ENCODE measurements at regions not wholly inside any gene's neighbourhood (a gene's known extent, or its start where the extent isn't known, plus 50 kb on each side); places are given as distances from the start of the nearest gene placed in this dataset.
"Not testable (repeated sequence)": the region's sequence is repeated elsewhere in the genome, so short reads cannot be mapped to it uniquely, and the experiment has no call there.

GRCh38 chr16:48956620-48957019 is 325.0 kb downstream of the CBLN1 start:
- Histone ChIP-seq H3K27me3 (ENCODE audit: control insufficient read depth, insufficient read depth, low read length) (no peaks in the 10 kb centered on the region), H2AFZ (ENCODE audit: low read length) (no peak overlapping the region), H3K4me1 (ENCODE audit: control insufficient read depth, extremely low read depth, insufficient read depth, low read length) (peaks cover 2% of the 10 kb centered on the region), H3K36me3 (ENCODE audit: control insufficient read depth, insufficient read depth, low read length) (no peaks in the 10 kb centered on the region), H3K9me3 (ENCODE audit: control insufficient read depth, insufficient read depth, low read depth, low read length) (no peaks in the 10 kb centered on the region), H3K9ac (ENCODE audit: insufficient read depth, low read length) (no peak overlapping the region), H3K4me2 (ENCODE audit: extremely low read depth, insufficient read depth, low read length) (no peak overlapping the region), H3K27ac (ENCODE audit: insufficient read depth, low read length) (no peak overlapping the region), H4K20me1 (ENCODE audit: control insufficient read depth, extremely low read depth, insufficient read depth, low read length) (no peaks in the 10 kb centered on the region), H3K4me3 (replicated peaks in 1 of 4; ENCODE audit: control extremely low read depth in 1 of 4, insufficient read depth in 1 of 4, low read depth in 3 of 4, low read length in 4 of 4) (no peak overlapping the region), H3K79me2 (ENCODE audit: control insufficient read depth, insufficient read depth, low read length) (no peaks in the 10 kb centered on the region)
- DNase-seq (ENCODE audit: low read depth in 2 of 2): no peak
- no peak for TF ChIP-seq EZH2 (IDR thresholded peaks at IDR 0.05; ENCODE audit: low read length, missing control alignments)
- TF ChIP-seq, protein P1, sequence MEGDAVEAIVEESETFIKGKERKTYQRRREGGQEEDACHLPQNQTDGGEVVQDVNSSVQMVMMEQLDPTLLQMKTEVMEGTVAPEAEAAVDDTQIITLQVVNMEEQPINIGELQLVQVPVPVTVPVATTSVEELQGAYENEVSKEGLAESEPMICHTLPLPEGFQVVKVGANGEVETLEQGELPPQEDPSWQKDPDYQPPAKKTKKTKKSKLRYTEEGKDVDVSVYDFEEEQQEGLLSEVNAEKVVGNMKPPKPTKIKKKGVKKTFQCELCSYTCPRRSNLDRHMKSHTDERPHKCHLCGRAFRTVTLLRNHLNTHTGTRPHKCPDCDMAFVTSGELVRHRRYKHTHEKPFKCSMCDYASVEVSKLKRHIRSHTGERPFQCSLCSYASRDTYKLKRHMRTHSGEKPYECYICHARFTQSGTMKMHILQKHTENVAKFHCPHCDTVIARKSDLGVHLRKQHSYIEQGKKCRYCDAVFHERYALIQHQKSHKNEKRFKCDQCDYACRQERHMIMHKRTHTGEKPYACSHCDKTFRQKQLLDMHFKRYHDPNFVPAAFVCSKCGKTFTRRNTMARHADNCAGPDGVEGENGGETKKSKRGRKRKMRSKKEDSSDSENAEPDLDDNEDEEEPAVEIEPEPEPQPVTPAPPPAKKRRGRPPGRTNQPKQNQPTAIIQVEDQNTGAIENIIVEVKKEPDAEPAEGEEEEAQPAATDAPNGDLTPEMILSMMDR (conservative IDR thresholded peaks at IDR 0.05 in 1 of 2, IDR thresholded peaks at IDR 0.05 in 1 of 2; ENCODE audit: low read depth in 1 of 2, low read length in 2 of 2): no peak

DNA sequence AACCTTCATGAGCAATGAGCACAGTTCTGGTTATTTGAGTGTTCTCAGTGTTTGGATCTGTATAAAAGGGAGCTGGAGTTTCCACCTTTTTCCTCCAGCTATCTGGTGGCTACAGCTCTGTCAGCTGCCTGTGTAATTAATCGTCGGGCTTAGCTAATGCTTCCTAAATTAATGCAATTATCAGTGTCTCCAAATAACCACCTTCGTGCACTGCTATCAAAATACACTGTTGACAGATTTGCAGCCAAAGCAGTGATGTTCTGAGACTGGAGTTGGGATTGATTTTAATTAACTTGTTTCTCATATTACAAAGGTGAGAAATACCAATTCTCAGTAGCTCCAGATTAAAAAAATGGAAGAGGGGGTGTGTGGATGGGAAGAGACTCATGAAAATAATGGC is 325.8 kb downstream of the CBLN1 start:
- Histone ChIP-seq H3K27me3 (ENCODE audit: control insufficient read depth, insufficient read depth, low read length) (no peaks in the 10 kb centered on the region), H3K27ac (ENCODE audit: insufficient read depth, low read length) (no peak overlapping the region), H3K4me3 (replicated peaks in 1 of 4; ENCODE audit: control extremely low read depth in 1 of 4, insufficient read depth in 1 of 4, low read depth in 3 of 4, low read length in 4 of 4) (no peak overlapping the region), H3K79me2 (ENCODE audit: control insufficient read depth, insufficient read depth, low read length) (no peaks in the 10 kb centered on the region), H3K36me3 (ENCODE audit: control insufficient read depth, insufficient read depth, low read length) (no peaks in the 10 kb centered on the region), H3K4me2 (ENCODE audit: extremely low read depth, insufficient read depth, low read length) (no peak overlapping the region), H2AFZ (ENCODE audit: low read length) (no peak overlapping the region), H3K4me1 (ENCODE audit: control insufficient read depth, extremely low read depth, insufficient read depth, low read length) (peaks cover 2% of the 10 kb centered on the region), H3K9ac (ENCODE audit: insufficient read depth, low read length) (no peak overlapping the region), H3K9me3 (ENCODE audit: control insufficient read depth, insufficient read depth, low read depth, low read length) (no peaks in the 10 kb centered on the region), H4K20me1 (ENCODE audit: control insufficient read depth, extremely low read depth, insufficient read depth, low read length) (no peaks in the 10 kb centered on the region)
- TF ChIP-seq, protein P1 (conservative IDR thresholded peaks at IDR 0.05 in 1 of 2, IDR thresholded peaks at IDR 0.05 in 1 of 2; ENCODE audit: low read depth in 1 of 2, low read length in 2 of 2): no peak
- no peak for TF ChIP-seq EZH2 (IDR thresholded peaks at IDR 0.05; ENCODE audit: low read length, missing control alignments)
- DNase-seq (ENCODE audit: low read depth in 2 of 2): no peak

DNA sequence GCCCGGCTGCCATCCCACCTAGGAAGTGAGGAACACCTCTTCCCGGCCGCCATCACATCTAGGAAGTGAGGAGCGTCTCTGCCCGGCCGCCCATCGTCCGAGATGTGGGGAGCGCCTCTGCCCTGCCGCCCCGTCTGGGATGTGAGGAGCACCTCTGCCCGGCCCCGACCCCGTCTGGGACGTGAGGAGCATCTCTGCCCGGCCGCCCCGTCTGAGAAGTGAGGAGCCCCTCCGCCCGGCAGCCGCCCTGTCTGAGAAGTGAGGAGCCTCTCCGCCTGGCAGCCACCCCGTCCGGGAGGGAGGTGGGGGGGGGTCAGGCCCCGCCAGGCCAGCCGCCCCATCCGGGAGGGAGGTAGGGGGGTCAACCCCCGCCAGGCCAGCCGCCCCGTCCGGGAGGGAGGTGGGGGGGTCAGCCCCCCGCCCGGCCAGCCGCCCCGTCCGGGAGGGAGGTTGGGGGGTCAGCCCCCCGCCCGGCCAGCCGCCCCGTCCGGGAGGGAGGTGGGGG is 330.0 kb downstream of the CBLN1 start:
- not testable (repeated sequence) for H2AFZ ChIP-seq (ENCODE audit: low read length); DNase-seq (ENCODE audit: low read depth in 2 of 2); H3K4me1 ChIP-seq (ENCODE audit: control insufficient read depth, extremely low read depth, insufficient read depth, low read length); H3K27ac ChIP-seq (ENCODE audit: insufficient read depth, low read length); H4K20me1 ChIP-seq (ENCODE audit: control insufficient read depth, extremely low read depth, insufficient read depth, low read length); H3K9me3 ChIP-seq (ENCODE audit: control insufficient read depth, insufficient read depth, low read depth, low read length); H3K9ac ChIP-seq (ENCODE audit: insufficient read depth, low read length); H3K27me3 ChIP-seq (ENCODE audit: control insufficient read depth, insufficient read depth, low read length); H3K36me3 ChIP-seq (ENCODE audit: control insufficient read depth, insufficient read depth, low read length); H3K4me2 ChIP-seq (ENCODE audit: extremely low read depth, insufficient read depth, low read length); H3K79me2 ChIP-seq (ENCODE audit: control insufficient read depth, insufficient read depth, low read length); H3K4me3 ChIP-seq (replicated peaks in 1 of 4; ENCODE audit: control extremely low read depth in 1 of 4, insufficient read depth in 1 of 4, low read depth in 3 of 4, low read length in 4 of 4)

Data from fibroblast of lung (primary cell).